ENCODE measurements at regions not wholly inside any gene's neighbourhood (a gene's known extent, or its start where the extent isn't known, plus 50 kb on each side); places are given as distances from the start of the nearest gene placed in this dataset.
"Not testable (repeated sequence)": the region's sequence is repeated elsewhere in the genome, so short reads cannot be mapped to it uniquely, and the experiment has no call there.

DNA sequence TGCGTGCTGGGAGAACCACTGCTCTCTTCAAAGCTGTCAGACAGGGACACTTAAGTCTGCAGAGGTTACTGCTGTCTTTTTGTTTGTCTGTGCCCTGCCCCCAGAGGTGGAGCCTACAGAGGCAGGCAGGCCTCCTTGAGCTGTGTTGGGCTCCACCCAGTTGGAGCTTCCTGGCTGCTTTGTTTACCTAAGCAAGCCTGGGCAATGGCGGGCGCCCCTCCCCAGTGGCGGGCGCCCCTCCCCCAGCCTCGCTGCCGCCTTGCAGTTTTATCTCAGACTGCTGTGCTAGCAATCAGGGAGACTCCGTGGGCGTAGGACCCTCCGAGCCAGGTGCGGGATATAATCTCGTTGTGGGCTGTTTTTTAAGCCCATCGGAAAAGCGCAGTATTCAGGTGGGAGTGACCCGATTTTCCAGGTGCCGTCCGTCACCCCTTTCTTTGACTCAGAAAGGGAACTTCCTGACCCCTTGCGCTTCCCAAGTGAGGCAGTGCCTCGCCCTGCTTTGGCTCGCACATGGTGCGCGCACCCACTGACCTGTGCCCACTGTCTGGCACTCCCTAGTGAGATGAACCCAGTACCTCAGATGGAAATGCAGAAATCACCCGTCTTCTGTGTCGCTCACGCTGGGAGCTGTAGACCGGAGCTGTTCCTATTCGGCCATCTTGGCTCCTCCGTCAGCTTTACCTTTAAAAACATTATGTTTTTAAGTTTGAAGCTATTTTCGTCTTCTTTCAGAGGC lies 954.6 kb upstream of the COX7C start:
- DNase-seq: not testable (repeated sequence)

DNA sequence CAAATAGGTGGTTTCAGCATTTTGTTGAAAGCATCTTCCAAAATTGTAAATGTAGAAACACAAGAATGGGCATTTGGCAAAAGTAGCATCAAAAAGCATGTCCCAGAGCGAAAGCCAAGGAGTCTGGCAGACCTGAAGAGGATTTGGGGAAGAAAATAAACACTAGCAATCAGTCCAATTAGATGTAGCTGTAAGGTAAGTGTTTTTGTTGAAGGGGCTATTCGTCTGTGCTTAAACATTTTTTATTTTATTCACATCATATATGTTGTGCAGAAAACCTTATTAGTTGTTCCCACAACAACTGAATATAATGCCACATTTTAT lies 954.1 kb upstream of the COX7C start:
- DNase-seq: no peak

DNA sequence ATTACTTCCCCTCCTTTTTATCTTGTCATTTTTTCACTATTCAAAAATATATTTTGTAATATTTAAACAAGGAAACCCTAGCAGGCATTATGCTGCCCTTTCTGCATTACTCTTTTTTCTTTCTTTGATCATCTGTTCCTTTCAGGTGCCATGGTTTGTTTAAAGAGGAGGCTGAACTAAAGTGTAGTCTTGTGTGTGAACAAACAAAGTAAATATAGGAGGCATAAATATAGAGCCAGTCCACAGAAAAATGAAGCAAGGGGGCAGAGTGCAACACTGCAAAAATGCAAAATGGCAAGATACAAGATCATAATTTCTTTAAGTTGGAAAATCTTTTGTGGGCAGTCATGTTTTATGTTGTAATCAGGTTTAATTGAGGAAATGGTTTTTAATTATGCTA lies 947.3 kb upstream of the COX7C start:
- DNase-seq: no peak

DNA sequence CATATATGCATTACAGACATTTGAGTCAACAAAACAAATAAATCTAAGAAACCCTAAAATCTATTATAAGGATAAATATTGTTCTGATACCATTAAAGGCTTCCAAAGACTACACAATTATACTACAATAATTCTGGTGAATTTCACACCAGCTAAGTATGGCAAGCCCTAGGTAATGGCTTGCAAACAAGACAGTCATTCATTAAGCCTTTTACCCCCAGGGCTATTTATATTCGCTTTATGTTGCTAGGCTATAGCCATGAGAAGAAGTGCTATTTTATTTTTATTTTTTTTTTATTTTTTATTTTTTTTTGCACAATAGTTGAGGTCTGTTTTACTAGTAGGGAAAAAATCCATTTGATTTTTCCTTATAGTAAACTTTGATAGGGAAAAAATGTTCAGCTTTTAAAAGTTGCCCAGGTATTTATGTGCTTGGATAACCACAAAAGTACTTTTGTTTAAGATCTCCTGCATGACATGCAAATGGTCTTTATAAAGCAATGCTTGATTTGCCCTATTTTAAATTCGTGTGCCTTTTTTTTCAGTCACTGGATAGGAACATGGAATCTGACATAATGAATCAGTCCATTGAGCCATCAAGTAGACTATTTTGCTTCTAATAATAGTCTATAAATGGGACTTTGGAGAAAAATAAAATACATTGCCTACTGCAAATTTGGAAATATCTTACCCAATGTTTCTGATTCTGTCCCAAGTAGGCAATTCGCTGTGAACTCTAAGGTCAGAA lies 946.3 kb upstream of the COX7C start:
- DNase-seq: no peak

DNA sequence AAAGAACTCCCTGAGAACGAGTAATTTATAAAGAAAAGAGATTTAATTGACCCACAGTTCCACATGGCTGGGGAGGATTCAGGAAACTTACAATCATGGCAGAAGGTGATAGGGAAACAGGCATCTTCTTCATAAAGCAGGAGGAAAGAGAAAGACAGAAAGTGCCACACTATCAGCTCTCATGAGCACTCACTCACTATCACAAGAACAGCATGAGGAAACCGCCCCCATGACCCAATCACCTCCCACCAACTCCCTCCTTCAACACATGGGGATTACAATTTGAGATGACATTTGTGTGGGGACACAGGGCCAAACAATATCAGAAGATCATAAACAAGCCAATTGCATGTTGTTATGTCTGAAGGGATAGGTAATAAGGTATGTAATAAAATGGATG lies 935.9 kb upstream of the COX7C start:
- DNase-seq: no peak

DNA sequence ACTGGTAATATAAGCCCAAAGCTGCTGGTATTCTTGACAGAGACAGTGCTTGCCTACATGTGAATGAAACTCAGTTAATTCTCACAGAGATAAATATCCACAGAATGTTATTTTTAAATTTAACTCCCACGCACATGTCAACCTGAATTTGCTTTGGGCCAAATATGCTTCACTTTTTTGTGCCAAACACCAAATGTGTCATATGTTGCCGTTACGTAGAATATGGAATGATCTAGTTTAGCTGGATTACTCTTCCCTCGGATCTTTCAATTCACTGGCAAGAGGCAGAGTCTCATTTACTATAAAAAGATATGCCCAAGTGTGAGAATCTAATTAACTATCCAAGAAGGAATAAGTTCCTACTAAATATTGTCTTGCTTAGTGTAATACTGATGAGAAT lies 933.4 kb upstream of the COX7C start:
- DNase-seq: no peak

DNA sequence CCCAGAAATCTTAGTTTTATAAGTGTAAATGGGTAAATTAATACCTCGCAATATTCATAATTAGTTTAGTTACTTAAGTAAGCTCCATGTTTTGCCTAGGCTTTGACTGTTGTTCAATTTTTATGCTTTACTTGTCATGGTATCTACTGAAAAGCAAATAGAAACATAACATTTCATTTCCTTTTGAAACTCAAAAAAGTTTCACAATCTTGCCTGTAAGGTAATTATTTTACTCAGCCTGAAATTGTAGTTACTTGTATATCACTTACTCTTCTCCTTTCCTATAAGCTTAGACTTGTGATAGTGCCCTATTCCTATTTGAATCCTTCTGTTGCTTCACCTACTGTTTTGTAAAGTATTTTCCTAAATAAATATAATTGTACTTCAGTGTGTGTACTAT lies 914.4 kb upstream of the COX7C start:
- DNase-seq: no peak

DNA sequence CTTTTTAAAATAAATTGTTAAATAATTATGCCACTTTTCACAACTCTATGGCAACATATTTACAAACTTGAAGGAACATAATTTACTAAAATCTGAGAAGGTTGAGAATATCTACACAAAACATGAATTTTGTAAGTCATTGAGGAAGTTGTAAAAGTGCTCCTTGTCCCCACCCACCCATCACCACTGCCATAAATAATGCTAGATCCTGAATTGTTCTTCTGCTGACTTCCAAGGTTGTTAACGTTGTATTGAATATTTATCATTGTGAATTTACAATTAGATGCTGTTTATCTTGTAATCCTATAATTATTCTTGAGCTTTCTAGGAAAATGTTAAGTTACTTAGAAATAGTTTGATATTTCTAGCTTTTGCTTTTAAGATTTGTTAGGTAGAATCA lies 908.0 kb upstream of the COX7C start:
- DNase-seq: no peak

DNA sequence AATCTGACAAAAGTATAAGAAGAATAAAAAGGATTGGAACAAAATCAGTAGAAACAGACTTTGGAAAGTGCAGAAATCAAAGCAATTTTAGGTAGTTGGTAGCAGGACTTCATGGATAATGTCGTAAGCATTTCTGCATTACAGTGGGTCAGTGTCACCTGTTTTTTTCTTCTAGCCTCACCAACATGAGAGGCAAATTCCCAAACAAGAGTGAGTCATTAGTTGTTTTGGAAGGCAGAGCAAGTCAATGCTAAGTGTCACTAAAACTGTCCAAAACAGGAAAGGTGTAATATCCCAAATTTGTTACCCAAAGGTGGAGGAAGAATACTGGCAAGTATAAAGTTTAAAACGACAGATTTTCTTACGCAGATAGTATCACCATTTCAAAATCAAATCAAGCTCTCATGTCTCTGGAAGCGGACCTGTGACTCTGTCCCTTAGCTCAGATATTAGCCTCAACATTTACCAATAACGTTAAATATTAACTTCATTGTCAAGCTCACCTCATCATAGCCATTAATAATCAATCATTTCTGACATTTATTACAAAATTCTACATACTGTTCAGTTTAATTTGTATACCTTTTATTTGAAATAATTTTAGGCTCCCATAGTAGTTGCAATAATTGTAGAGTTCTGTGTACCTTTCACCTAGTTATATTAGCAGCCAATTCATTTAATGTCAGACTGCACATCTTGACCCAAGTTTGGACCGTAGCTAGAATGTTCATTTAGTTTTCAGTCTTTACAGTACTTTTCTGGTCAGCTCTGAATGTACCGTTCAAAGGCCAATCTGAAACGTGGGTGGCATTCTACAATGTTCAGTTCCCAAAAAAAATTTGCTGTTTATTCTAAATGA lies 901.2 kb upstream of the COX7C start:
- DNase-seq: no peak

DNA sequence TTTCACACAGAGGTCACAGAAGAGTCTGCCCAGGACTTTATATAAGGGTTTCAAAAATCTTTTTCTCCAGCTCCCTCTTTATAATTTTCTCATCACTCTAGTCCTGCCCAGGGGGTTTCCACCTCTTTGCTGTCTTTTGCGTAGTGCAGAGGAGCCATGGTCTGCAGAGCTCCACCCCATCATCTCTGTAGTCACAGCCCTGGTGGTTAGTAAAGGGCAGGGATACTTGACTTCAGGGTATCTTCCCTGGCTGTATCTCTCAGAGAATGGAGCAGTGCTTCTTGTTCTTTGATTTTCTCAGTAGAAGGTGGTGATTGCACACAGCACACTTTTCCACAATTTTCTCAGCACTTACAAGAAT lies 900.6 kb upstream of the COX7C start:
- DNase-seq: no peak

DNA sequence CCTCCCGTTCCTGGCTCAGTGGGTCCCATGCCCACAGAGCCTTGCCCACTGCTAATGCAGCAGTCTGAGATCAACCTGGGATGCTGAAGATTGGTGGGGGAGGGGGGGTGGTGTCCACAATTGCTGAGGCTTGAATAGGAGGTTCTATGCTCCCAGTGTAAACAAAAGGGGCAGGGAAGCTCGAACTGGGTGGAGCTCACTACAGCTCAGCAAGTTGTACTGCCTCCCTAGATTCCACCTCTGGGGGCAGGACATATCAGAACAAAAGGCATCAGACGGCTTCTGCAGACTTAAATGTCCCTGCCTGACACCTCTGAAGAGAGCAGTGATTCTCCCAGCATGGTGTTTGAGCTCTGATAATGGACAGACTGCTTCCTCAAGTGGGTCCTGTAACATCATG lies 885.6 kb upstream of the COX7C start:
- no peak for DNase-seq

DNA sequence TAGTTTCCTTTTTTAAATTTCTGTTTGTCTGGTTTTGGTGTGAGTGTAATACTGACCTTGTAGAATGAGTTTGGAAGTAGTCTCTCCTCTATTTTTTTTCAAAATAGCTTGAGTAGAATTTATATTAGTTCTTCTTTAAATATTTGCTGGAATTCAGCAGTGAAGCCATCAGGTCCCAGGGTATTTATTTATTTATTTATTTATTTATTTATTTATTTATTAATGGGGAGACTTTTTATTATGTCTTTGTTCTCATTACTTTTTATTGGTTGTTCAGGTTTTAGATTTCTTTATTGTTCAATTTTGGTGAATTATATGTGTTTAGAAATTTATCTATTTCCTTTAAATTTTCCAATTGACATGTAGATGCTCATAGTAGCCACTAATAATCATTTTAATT lies 875.8 kb upstream of the COX7C start:
- no peak for DNase-seq

DNA sequence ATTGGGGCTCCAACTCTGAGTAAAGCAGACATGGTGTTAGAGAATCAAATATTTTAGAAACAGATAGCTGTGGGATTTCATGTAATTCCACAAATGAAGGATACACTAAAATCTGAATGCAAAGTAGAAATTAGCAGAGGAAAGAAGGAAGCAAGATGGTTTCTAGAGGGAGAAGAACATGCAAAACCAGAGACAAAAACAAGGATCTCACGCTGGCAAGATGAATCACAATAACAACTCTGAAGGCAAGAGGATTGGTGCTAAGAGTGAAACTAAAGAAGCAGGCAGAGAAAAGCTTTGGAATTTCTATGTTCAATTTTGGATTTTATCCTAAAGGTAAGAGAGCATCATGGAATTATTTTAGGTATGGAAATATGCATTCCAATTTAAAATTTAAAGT lies 857.2 kb upstream of the COX7C start:
- DNase-seq: no peak

DNA sequence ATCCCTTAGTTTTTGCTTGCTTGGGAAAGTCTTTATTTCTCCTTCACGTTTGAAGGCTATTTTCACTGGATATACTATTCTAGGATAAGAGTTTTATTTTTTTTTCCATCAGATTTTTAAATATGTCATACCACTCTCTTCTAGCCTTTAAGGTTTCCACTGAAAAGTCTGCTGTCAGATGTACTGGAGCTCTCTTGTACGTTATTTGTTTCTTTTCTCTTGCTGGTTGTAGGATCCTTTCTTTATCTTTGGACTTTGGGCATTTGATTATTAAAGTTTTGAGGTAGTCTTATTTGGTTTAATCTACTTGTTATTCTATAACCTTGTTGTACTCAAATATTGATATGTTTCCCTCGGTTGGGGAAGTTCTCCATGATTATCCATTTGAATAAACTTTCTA lies 848.4 kb upstream of the COX7C start:
- no peak for DNase-seq

DNA sequence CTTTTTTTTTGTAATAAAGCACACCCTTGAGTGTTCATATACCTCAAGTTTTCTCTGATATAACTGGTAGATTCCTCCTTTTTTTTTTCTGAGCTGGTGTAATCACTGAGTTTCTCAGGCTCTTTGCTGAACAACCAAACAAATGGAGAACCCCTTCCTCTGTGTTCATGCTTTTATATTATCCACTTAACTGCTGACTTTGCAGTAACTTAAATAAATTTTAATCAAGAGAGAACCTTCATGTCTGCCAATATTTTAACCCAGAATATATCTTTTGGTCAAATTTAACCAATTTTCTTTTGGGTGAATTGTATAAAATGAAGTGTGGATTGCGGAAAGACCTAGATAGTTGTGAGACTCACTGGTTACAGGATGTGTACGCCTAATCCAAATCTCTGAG lies 833.0 kb upstream of the COX7C start:
- no peak for DNase-seq

DNA sequence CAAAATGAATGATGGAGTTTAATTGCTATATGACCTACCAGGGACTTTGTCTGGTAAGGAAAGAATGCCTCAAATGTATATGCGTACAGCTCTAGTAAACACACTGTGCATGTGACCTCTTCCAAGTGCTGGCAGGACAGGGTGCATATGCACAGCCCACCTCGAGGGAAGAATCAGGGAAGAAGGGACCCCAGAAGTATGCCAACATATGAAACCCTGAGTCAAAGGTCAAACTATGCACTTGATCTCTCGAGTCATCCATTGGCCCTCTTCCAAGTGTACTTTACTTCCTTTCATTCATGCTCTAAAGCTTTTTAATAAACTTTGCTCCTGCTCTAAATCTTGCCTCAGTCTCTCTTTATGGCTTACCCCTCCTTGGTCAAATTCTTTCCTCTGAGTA lies 804.6 kb upstream of the COX7C start:
- DNase-seq: no peak

DNA sequence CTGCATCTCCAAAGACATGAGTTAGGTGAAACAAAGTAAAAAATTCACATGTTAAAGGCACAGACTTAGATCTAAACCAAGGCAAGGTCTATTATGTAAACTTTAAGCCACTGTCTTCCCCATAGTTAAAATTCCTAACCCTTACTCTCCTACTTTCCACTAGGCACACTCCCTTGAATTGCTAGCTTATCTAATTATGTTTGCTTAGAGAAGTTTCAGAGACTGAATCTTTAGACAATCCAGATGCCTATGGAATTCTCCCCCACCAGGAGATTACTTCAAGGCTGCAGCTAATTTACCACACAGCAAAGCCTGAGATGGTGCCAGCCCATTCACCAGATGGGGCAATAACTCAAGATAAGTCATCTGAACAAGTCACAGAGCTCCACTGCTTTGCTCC lies 803.1 kb upstream of the COX7C start:
- peak; percentile 0 for DNase-seq

DNA sequence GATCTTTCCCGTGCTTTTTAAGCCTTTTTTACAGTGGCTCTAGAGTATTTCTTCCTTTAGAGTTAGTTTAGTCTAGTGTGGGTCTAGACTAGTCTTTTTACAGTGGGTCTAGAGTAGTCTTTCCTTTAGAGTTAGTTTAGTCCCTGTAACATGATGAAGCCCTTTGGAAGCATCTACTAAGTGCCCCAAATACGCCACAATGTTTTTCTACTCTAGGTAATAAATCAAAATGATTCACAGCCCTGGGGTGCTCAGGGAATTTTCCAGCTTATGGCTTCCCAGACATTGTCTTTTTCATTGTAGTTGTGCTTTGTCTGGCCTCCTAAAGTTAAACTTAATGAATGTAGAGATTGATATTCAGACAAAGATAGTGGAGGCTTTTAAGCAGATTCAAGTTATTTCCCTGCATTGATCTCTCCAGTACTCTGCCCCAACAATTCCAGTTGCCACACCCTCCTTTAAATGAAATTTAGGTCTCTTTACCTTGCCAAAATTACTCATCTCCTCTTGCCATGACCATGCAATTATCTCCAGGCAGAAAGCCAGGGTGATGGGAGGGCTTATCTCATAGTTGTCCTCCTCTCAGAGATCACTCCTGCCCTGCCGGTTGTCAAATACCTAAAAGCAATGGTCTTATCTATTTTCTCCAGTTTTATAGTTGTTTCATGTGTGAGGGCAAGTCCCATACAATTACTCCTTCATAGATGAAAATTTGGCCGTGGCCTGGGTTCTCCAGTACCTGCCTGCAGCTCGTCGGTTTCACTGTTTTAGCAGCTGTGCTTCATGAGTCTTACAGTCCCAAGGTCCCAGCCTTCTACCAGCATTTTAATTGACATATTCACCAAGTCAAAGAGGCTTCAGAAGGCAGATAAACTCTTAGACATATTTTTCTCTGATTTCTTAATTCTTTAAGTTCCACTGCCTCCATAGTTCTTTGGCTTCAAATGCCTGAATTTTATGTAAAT lies 794.0 kb upstream of the COX7C start:
- DNase-seq: no peak

DNA sequence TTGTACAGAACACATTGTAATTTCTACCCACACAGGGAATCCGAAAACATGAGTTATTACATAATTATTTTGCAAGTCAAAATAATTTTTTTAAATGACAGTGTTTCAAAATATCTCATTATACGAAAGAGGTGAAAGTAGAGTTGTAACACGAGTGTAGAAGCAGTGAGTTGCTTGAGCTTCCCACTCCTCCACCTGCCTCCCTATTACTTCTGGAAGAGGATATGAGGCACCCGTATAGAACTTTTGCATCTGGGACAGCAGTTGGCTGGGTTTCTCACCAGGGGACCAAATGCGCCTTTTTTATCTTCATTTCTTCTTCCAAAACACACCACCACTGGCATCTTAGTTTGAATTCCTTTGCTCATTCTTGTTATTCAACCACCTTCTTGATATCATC lies 779.0 kb upstream of the COX7C start:
- no peak for DNase-seq

DNA sequence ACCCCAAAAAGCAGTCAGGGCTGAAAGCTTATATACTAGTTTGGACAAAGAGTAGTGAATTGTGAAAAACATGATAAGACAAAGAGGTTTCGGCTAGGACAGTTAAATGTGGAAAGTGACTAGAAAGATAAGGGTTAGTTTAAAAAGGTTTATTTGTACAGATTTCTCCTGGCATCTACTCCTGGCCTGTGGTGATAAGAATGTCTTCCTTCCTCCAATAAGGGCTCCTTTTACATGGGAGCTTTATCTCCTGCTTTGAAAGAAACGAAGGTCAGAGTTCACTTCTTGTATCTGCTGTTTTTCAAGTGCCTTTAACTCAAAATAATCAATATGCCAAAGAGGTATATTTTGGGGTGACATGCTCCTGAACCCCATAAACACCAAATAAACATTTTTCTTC lies 776.1 kb upstream of the COX7C start:
- DNase-seq: no peak

DNA sequence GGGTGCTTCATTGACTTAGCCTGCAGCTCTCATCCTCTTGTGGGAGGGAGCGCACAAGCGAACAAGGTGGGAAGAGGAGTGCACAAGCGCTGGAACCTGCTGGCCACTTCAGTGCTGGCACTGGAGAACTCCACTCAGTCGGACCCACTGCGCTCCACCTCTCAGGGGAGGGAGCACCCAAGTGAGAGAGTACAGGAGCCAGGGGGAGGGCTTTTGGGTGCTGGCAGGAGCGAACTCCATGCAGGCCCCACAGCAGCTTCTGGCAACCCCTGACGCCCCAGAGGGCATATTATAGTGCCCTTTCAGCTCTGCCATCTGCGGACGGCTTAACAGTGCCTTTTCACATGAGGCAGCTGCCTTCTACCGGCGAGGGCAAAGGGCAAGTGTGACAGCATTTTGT lies 774.2 kb upstream of the COX7C start:
- DNase-seq: no peak

DNA sequence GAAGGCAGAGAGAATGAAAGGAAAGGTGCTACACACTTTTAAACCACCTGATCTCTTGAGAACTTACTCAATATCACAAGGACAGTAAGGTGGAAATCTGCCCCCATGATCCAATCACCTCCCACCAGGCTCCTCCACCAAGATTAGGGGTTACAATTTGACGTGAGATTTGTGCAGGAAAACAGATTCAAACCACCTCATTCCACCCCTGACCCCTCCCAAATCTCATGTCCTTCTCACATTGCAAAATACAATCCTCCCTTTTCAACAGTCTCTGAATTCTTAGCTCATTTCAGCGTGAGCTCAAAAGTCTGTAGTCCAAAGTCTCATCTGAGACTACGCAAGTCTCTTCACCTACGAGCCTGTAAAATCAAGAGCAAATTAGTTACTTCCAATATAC lies 768.3 kb upstream of the COX7C start:
- no peak for DNase-seq

DNA sequence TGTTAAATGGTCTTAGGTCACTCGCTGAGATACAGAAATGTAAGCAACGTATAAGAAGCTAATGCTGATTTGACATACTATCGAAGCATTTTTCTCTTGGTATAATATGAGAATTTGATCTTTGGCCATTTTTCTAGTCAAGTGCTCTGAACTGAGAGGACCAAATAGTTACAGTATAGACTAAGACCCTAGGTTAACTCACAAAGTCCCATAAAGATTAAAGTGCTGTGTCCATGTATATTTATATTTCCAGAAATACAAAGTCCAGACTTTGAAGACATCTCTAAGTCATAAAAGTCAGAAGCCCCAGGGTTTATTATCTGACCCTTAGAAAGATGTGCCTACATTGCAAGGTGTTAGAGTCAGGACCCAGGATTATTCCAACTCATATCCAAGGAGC lies 752.4 kb upstream of the COX7C start:
- no peak for DNase-seq
